NT2/D1 (cell line): ENCODE measurements at regions not wholly inside any gene's neighbourhood (a gene's known extent, or its start where the extent isn't known, plus 50 kb on each side); places are given as distances from the start of the nearest gene placed in this dataset.

Experiments
- SUZ12 ChIP-seq: IDR thresholded peaks from 2 replicates; pipeline ENCODE4 v1.6.1; 2011; ENCODE audit not compliant: insufficient read length, insufficient read depth; ENCODE audit errors: extremely low read depth
- YY1 ChIP-seq: IDR thresholded peaks from 2 replicates; pipeline ENCODE4 v1.6.1; 2011; ENCODE audit not compliant: insufficient read length, insufficient read depth
- ZNF274 ChIP-seq: IDR thresholded peaks from 2 replicates; pipeline ENCODE4 v1.6.1; 2011; ENCODE audit warnings: mild to moderate bottlenecking, low read depth, low read length

DNA sequence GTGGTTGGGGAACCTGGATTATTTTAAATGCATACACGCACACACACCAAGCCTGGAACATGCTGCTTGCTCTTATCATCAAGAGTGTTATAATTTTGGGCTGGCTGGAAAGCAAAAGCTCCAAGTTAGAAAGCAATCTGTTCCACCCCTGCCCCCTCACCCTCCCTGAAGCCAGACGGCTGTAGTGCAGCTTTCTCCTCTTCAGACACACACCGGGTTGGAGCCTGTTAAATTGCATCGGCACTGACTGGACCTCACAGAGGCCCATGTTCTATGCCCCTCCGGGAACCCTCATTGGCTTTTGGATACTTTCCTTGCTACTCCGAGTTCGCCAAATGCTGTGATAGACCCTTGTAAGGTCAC lies 90.6 kb upstream of the KCNJ15 start:
- TF ChIP-seq YY1 (no peak), SUZ12 (no peak), ZNF274 (no peak)
